Liver (tissue), 8 donors: ENCODE measurements at regions not wholly inside any gene's neighbourhood (a gene's known extent, or its start where the extent isn't known, plus 50 kb on each side); places are given as distances from the start of the nearest gene placed in this dataset.

Experiments used
- DNase-seq: peaks from one replicate; pipeline ENCODE4 v3.0.0-alpha.2; 2017; ENCODE audit warnings: low spot score
- H3K27ac ChIP-seq, 2 donors: one replicate each; pipeline ENCODE4 v1.7.0; 2013; ENCODE audit warnings: inconsistent platforms in 2 of 2, low read length in 2 of 2, control low read depth in 1 of 2, low read depth in 1 of 2, mild to moderate bottlenecking in 1 of 2
- H3K27me3 ChIP-seq, 4 donors: one replicate each; pipeline versions ENCODE4 v1.6.1 to v1.7.0; 2013; ENCODE audit warnings: low read length in 3 of 4, inconsistent platforms in 1 of 4, mild to moderate bottlenecking in 1 of 4, moderate library complexity in 1 of 4; ENCODE audit not compliant: control insufficient read depth in 4 of 4, insufficient read depth in 4 of 4
- H3K36me3 ChIP-seq, 4 donors: one replicate each; pipeline versions ENCODE4 v1.6.1 to v1.7.0; 2013; ENCODE audit warnings: low read length in 3 of 4, mild to moderate bottlenecking in 3 of 4, low read depth in 1 of 4, moderate library complexity in 1 of 4; ENCODE audit not compliant: control insufficient read depth in 4 of 4, insufficient read depth in 3 of 4
- H3K4me1 ChIP-seq, 4 donors: one replicate each; pipeline versions ENCODE4 v1.6.1 to v1.7.0; 2013; ENCODE audit warnings: low read length in 3 of 4, mild to moderate bottlenecking in 3 of 4, moderate library complexity in 1 of 4; ENCODE audit not compliant: control insufficient read depth in 4 of 4, insufficient read depth in 4 of 4
- H3K4me3 ChIP-seq, 3 donors: one replicate each; pipeline versions ENCODE4 v1.6.1 to v1.7.0; 2013; ENCODE audit warnings: low read length in 3 of 3, control low read depth in 1 of 3, low read depth in 1 of 3, mild to moderate bottlenecking in 1 of 3
- H3K9ac ChIP-seq, 2 donors: one replicate each; pipeline ENCODE4 v1.7.0; 2013; ENCODE audit warnings: low read length in 2 of 2, mild to moderate bottlenecking in 2 of 2, moderate library complexity in 2 of 2, control low read depth in 1 of 2, low read depth in 1 of 2
- H3K9me3 ChIP-seq, 4 donors: one replicate each; pipeline versions ENCODE4 v1.6.1 to v1.7.0; 2013; ENCODE audit warnings: low read length in 3 of 4; ENCODE audit not compliant: control insufficient read depth in 4 of 4
- EGR1 ChIP-seq, 2 donors: IDR thresholded peaks; 2 replicates each; pipeline ENCODE4 v1.6.1; 2016 to 2018; ENCODE audit warnings: antibody characterized with exemption in 2 of 2, low read depth in 2 of 2
- FOXA1 ChIP-seq: IDR thresholded peaks from 2 replicates; pipeline ENCODE4 v1.6.1; 2016; ENCODE audit warnings: antibody characterized with exemption
- FOXA2 ChIP-seq: IDR thresholded peaks from 2 replicates; pipeline ENCODE4 v1.6.1; 2016; ENCODE audit warnings: antibody characterized with exemption
- GABPA ChIP-seq, 2 donors: IDR thresholded peaks in 1 of 2; conservative IDR thresholded peaks in 1 of 2; 2 replicates each; pipeline ENCODE4 v1.6.1; 2016; ENCODE audit warnings: antibody characterized with exemption in 2 of 2, mild to moderate bottlenecking in 1 of 2, moderate library complexity in 1 of 2
- HNF4A ChIP-seq, 2 donors: conservative IDR thresholded peaks; 2 replicates each; pipeline ENCODE4 v1.6.1; 2016; ENCODE audit warnings: antibody characterized with exemption in 2 of 2, mild to moderate bottlenecking in 2 of 2
- HNF4G ChIP-seq: IDR thresholded peaks from 2 replicates; pipeline ENCODE4 v1.6.1; 2016; ENCODE audit warnings: antibody characterized with exemption
- JUND ChIP-seq, 2 donors: IDR thresholded peaks; 2 replicates each; pipeline ENCODE4 v1.6.1; 2016; ENCODE audit warnings: antibody characterized with exemption in 2 of 2
- NR2F2 ChIP-seq: IDR thresholded peaks from 2 replicates; pipeline ENCODE4 v1.6.1; 2016; ENCODE audit warnings: antibody characterized with exemption
- RAD21 ChIP-seq, 2 donors: IDR thresholded peaks; 2 replicates each; pipeline ENCODE4 v1.6.1; 2016; ENCODE audit warnings: antibody characterized with exemption in 2 of 2, mild to moderate bottlenecking in 2 of 2
- RXRA ChIP-seq, 2 donors: IDR thresholded peaks; 2 replicates each; pipeline ENCODE4 v1.6.1; 2017 to 2018; ENCODE audit warnings: antibody characterized with exemption in 2 of 2, mild to moderate bottlenecking in 1 of 2
- SP1 ChIP-seq: IDR thresholded peaks from 2 replicates; pipeline ENCODE4 v1.6.1; 2018; ENCODE audit warnings: antibody characterized with exemption, mild to moderate bottlenecking
- TAF1 ChIP-seq: conservative IDR thresholded peaks from 2 replicates; pipeline ENCODE4 v1.6.1; 2016; ENCODE audit warnings: antibody characterized with exemption, mild to moderate bottlenecking
- YY1 ChIP-seq: IDR thresholded peaks from 2 replicates; pipeline ENCODE4 v1.6.1; 2016; ENCODE audit warnings: antibody characterized with exemption, mild to moderate bottlenecking
- WGBS: extraction: QIAGEN DNeasy Blood & Tissue Kit; methylation state at CpG from one replicate; pipeline ENCODE4 v1.1.7; 2013; 5-methylcytosine and 5-hydroxymethylcytosine counted together
- TF ChIP-seq, protein P1 (sequence below): IDR thresholded peaks from 2 replicates; pipeline ENCODE4 v1.6.1; 2016; ENCODE audit warnings: antibody characterized with exemption
- TF ChIP-seq, protein P2 (sequence below): IDR thresholded peaks from 2 replicates; pipeline ENCODE4 v1.6.1; 2016; ENCODE audit warnings: antibody characterized with exemption
- TF ChIP-seq, protein P3 (sequence below): fragments of 150-350 bp; IDR thresholded peaks from 2 replicates; pipeline ENCODE4 v1.5.1; 2017; ENCODE audit warnings: improper control_type of control experiment, low read depth, low read length; ENCODE audit not compliant: missing input control
- TF ChIP-seq, protein P4 (sequence below): IDR thresholded peaks from 2 replicates; pipeline ENCODE4 v1.6.1; 2016; ENCODE audit warnings: antibody characterized with exemption
- TF ChIP-seq, protein P5 (sequence below): IDR thresholded peaks from 2 replicates; pipeline ENCODE4 v1.6.1; 2016; ENCODE audit warnings: antibody characterized with exemption, mild to moderate bottlenecking
- donor health status: healthy.
- donor health status: healthy.
- donor health status: healthy.
- donor health status: healthy.
- donor health status: healthy.

DNA sequence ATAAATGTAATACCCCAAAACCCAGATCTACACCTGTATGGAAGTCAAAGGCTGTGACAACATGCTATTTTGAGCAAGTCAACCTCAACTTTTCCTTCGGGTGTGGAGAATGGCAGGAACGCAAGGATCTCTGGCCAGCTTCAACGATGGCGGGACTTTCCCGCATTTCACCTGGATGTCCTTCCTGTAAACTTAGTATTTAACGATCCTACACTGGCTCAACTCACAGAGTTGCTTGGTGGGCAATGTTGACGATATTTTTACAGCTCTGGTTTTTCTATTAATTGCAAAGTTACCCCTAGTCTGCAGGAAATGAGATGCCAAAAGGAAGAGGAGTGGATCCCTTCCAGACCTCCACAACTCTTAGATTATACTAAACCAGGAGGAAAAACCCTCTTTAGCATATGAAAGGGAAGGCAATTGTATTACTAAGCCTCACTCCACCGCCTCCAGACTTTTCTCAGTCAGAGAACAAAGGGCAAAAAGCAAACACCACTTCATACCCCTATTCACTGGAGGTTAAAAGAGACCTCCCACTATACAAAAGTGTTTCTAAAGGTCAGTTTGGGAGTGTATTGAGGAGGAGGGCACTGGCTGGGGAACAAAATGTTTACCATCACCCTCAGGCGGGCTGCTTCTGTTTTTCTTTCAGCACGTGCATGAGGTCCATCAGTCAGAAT, 56.5 kb upstream of the ACVR1 start:
- TF ChIP-seq FOXA2 (no peak), HNF4G (no peak), EGR1 (IDR thresholded peaks at IDR 0.05; ENCODE audit: low read depth in 2 of 2) (no peak), HNF4A (conservative IDR thresholded peaks at IDR 0.05) (peak in 1 of 2 donors; percentile 29), RAD21 (IDR thresholded peaks at IDR 0.05) (no peak), SP1 (no peak)
- TF ChIP-seq, protein P1, sequence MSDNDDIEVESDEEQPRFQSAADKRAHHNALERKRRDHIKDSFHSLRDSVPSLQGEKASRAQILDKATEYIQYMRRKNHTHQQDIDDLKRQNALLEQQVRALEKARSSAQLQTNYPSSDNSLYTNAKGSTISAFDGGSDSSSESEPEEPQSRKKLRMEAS, result no peak
- TF ChIP-seq, protein P2, sequence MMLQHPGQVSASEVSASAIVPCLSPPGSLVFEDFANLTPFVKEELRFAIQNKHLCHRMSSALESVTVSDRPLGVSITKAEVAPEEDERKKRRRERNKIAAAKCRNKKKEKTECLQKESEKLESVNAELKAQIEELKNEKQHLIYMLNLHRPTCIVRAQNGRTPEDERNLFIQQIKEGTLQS, result no peak
- Histone ChIP-seq H3K4me3 (no peak overlapping the region), H3K27ac (no peak overlapping the region), H3K27me3 (no peaks in the 10 kb centered on the region), H3K4me1 (peaks cover 0 to 14% (median 7%) of the 10 kb centered on the region in 4 donors), H3K9me3 (no peaks in the 10 kb centered on the region), H3K36me3 (no peaks in the 10 kb centered on the region), H3K9ac (no peak overlapping the region)
- WGBS, result 56% methylated on average over 10 of the region's 10 CpGs
- no peak for DNase-seq

DNA sequence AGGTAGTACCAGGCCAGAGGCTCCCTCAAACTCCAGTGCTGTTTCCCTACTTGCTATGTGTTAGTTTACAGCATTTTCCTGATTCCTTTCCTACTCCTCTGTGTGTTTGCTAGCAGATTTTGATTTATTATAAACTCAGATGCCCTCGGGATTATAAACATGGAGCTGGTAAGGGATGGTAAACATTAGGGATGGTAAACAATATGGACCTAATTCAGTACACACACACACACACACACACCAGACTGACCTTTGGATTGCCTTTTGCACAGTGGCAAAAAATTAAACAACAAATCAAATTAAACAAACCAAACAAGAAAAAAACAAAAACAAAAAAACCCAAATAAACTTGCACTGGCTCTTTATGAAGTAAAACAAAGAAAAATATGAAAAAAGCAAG, 55.4 kb upstream of the ACVR1 start:
- no peaks in the 10 kb centered on the region for H3K27me3 ChIP-seq
- no peak overlapping the region for H3K4me3 ChIP-seq
- H3K27ac ChIP-seq, result no peak overlapping the region
- 29% methylated on average over 1 of the region's 1 CpG for whole genome bisulfite sequencing
- H3K9ac ChIP-seq, result no peak overlapping the region
- H3K9me3 ChIP-seq, result no peaks in the 10 kb centered on the region
- peak; percentile 37 for DNase-seq
- H3K36me3 ChIP-seq, result no peaks in the 10 kb centered on the region
- TF ChIP-seq SP1 (peak; percentile 75), HNF4G (peak; percentile 81), TAF1 (no peak), FOXA2 (peak; percentile 72), FOXA1 (peak; percentile 65), YY1 (peak; percentile 38), RXRA (IDR thresholded peaks at IDR 0.05) (peak; percentile 81 to 82), RAD21 (IDR thresholded peaks at IDR 0.05) (peak in 1 of 2 donors; percentile 23), HNF4A (conservative IDR thresholded peaks at IDR 0.05) (peak; percentile 93 to 94), EGR1 (IDR thresholded peaks at IDR 0.05; ENCODE audit: low read depth in 2 of 2) (no peak), JUND (IDR thresholded peaks at IDR 0.05) (peak in 1 of 2 donors; percentile 31), NR2F2 (no peak), GABPA (IDR thresholded peaks at IDR 0.05 in 1 of 2, conservative IDR thresholded peaks at IDR 0.05 in 1 of 2) (peak in 1 of 2 donors; percentile 39)
- TF ChIP-seq, protein P3, sequence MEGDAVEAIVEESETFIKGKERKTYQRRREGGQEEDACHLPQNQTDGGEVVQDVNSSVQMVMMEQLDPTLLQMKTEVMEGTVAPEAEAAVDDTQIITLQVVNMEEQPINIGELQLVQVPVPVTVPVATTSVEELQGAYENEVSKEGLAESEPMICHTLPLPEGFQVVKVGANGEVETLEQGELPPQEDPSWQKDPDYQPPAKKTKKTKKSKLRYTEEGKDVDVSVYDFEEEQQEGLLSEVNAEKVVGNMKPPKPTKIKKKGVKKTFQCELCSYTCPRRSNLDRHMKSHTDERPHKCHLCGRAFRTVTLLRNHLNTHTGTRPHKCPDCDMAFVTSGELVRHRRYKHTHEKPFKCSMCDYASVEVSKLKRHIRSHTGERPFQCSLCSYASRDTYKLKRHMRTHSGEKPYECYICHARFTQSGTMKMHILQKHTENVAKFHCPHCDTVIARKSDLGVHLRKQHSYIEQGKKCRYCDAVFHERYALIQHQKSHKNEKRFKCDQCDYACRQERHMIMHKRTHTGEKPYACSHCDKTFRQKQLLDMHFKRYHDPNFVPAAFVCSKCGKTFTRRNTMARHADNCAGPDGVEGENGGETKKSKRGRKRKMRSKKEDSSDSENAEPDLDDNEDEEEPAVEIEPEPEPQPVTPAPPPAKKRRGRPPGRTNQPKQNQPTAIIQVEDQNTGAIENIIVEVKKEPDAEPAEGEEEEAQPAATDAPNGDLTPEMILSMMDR, result no peak
- TF ChIP-seq, protein P2, result no peak
- TF ChIP-seq, protein P4, sequence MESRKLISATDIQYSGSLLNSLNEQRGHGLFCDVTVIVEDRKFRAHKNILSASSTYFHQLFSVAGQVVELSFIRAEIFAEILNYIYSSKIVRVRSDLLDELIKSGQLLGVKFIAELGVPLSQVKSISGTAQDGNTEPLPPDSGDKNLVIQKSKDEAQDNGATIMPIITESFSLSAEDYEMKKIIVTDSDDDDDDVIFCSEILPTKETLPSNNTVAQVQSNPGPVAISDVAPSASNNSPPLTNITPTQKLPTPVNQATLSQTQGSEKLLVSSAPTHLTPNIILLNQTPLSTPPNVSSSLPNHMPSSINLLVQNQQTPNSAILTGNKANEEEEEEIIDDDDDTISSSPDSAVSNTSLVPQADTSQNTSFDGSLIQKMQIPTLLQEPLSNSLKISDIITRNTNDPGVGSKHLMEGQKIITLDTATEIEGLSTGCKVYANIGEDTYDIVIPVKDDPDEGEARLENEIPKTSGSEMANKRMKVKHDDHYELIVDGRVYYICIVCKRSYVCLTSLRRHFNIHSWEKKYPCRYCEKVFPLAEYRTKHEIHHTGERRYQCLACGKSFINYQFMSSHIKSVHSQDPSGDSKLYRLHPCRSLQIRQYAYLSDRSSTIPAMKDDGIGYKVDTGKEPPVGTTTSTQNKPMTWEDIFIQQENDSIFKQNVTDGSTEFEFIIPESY, result no peak
- TF ChIP-seq, protein P1, result no peak
- TF ChIP-seq, protein P5, sequence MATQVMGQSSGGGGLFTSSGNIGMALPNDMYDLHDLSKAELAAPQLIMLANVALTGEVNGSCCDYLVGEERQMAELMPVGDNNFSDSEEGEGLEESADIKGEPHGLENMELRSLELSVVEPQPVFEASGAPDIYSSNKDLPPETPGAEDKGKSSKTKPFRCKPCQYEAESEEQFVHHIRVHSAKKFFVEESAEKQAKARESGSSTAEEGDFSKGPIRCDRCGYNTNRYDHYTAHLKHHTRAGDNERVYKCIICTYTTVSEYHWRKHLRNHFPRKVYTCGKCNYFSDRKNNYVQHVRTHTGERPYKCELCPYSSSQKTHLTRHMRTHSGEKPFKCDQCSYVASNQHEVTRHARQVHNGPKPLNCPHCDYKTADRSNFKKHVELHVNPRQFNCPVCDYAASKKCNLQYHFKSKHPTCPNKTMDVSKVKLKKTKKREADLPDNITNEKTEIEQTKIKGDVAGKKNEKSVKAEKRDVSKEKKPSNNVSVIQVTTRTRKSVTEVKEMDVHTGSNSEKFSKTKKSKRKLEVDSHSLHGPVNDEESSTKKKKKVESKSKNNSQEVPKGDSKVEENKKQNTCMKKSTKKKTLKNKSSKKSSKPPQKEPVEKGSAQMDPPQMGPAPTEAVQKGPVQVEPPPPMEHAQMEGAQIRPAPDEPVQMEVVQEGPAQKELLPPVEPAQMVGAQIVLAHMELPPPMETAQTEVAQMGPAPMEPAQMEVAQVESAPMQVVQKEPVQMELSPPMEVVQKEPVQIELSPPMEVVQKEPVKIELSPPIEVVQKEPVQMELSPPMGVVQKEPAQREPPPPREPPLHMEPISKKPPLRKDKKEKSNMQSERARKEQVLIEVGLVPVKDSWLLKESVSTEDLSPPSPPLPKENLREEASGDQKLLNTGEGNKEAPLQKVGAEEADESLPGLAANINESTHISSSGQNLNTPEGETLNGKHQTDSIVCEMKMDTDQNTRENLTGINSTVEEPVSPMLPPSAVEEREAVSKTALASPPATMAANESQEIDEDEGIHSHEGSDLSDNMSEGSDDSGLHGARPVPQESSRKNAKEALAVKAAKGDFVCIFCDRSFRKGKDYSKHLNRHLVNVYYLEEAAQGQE, result no peak
- H3K4me1 ChIP-seq, result peaks cover 0 to 14% (median 7%) of the 10 kb centered on the region in 4 donors
